ENCODE measurements at regions not wholly inside any gene's neighbourhood (a gene's known extent, or its start where the extent isn't known, plus 50 kb on each side); places are given as distances from the start of the nearest gene placed in this dataset.

DNA sequence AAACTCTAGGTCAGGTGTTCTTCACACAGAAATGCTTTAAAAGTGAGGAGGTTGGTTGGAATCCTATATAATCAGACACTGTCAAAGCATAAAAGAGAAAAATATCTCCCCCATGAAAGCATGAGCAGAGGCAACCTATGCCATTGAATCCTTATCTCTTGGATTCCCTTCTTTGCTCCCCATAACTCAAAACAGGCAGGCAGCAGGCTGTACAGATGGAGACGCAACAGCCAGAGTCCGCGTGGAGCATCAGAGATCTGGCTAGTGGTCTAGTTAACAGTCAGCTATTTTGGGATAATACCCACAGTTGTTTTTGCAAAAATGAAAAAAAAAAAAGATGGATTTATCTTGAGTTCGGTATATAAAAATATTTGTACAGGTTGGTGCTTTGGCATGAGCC is 490.0 kb upstream of the TENM3 start:
- H4K12ac ChIP-seq (ENCODE audit: low read depth, low read length) = no peak overlapping the region
- no peaks in the 10 kb centered on the region for H3K36me3 ChIP-seq (ENCODE audit: control insufficient read depth in 1 of 2, insufficient read depth in 2 of 2, low read length in 2 of 2)
- H3K27ac ChIP-seq (ENCODE audit: low read depth, low read length) = no peak overlapping the region
- no peak overlapping the region for H2BK5ac ChIP-seq (ENCODE audit: low read depth, low read length, poor library complexity)
- H4K8ac ChIP-seq (ENCODE audit: low read depth, low read length) = no peak overlapping the region
- no peak overlapping the region for H3K4ac ChIP-seq (ENCODE audit: low read depth, low read length)
- H3K9ac ChIP-seq (ENCODE audit: low read length) = no peak overlapping the region
- H3K79me1 ChIP-seq (ENCODE audit: low read length) = no peaks in the 10 kb centered on the region
- no peak overlapping the region for H3K23ac ChIP-seq (ENCODE audit: low read length)
- no peak overlapping the region for H3K18ac ChIP-seq (ENCODE audit: low read length)
- no peak overlapping the region for H2AK5ac ChIP-seq (ENCODE audit: low read length)
- peaks cover 0 to 2% of the 10 kb centered on the region in 2 experiments for H3K4me1 ChIP-seq (ENCODE audit: control insufficient read depth in 1 of 2, insufficient read depth in 2 of 2, low read length in 2 of 2)
- DNase-seq = no peak
- H3K4me2 ChIP-seq (ENCODE audit: low read length) = no peak overlapping the region
- no peak overlapping the region for H3K14ac ChIP-seq (ENCODE audit: low read length)
- no peak overlapping the region for H2AFZ ChIP-seq (ENCODE audit: insufficient read depth, low read length, poor library complexity)
- no peak overlapping the region for H2BK120ac ChIP-seq (ENCODE audit: insufficient read depth, low read length, poor library complexity)
- no peaks in the 10 kb centered on the region for H3K79me2 ChIP-seq (ENCODE audit: control insufficient read depth, insufficient read depth, low read length, poor library complexity)
- H3K27me3 ChIP-seq (ENCODE audit: insufficient read depth, low read length) = no peaks in the 10 kb centered on the region
- no peak overlapping the region for H4K91ac ChIP-seq (ENCODE audit: low read depth, low read length)
- H3K9me3 ChIP-seq (ENCODE audit: insufficient read depth, low read depth, low read length) = no peaks in the 10 kb centered on the region
- no CpG with 5 or more reads among the region's 4 CpGs for WGBS (ENCODE audit: extremely low coverage, insufficient coverage, insufficient read length)
- H3K4me3 ChIP-seq (ENCODE audit: low read depth, low read length) = no peak overlapping the region
- no peak overlapping the region for H2BK12ac ChIP-seq (ENCODE audit: low read length)

DNA sequence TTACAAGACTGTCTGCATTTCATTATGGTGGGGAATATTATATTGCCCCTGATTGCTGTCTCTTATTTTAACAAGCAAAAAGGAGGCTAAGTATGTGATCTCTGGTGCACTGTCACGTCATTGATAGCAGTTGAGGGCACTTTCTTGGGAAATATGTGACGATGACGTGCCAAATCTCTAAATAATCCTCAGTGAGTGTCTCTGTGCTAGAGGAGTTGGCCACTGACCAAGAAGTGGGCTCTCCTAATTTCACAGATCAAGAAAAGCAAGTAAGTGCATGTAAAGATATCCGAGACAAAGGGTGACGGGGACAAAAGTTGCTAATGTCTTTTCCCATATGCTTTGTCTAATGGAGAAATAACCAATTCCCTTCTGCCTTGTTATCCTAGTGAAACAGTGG is 487.4 kb upstream of the TENM3 start:
- H3K27ac ChIP-seq (ENCODE audit: low read depth, low read length) = no peak overlapping the region
- no peak overlapping the region for H3K4ac ChIP-seq (ENCODE audit: low read depth, low read length)
- H4K8ac ChIP-seq (ENCODE audit: low read depth, low read length) = no peak overlapping the region
- no peak overlapping the region for H2BK12ac ChIP-seq (ENCODE audit: low read length)
- H3K14ac ChIP-seq (ENCODE audit: low read length) = no peak overlapping the region
- H3K4me3 ChIP-seq (ENCODE audit: low read depth, low read length) = no peak overlapping the region
- H2AFZ ChIP-seq (ENCODE audit: insufficient read depth, low read length, poor library complexity) = no peak overlapping the region
- H2BK5ac ChIP-seq (ENCODE audit: low read depth, low read length, poor library complexity) = no peak overlapping the region
- no CpG with 5 or more reads among the region's 5 CpGs for WGBS (ENCODE audit: extremely low coverage, insufficient coverage, insufficient read length)
- peaks cover 0 to 2% of the 10 kb centered on the region in 2 experiments for H3K4me1 ChIP-seq (ENCODE audit: control insufficient read depth in 1 of 2, insufficient read depth in 2 of 2, low read length in 2 of 2)
- H3K23ac ChIP-seq (ENCODE audit: low read length) = no peak overlapping the region
- H3K9ac ChIP-seq (ENCODE audit: low read length) = no peak overlapping the region
- H3K79me1 ChIP-seq (ENCODE audit: low read length) = no peaks in the 10 kb centered on the region
- no peak overlapping the region for H2BK120ac ChIP-seq (ENCODE audit: insufficient read depth, low read length, poor library complexity)
- H3K79me2 ChIP-seq (ENCODE audit: control insufficient read depth, insufficient read depth, low read length, poor library complexity) = no peaks in the 10 kb centered on the region
- H2AK5ac ChIP-seq (ENCODE audit: low read length) = no peak overlapping the region
- no peaks in the 10 kb centered on the region for H3K36me3 ChIP-seq (ENCODE audit: control insufficient read depth in 1 of 2, insufficient read depth in 2 of 2, low read length in 2 of 2)
- no peak overlapping the region for H4K91ac ChIP-seq (ENCODE audit: low read depth, low read length)
- no peak overlapping the region for H4K12ac ChIP-seq (ENCODE audit: low read depth, low read length)
- DNase-seq = no peak
- no peak overlapping the region for H3K18ac ChIP-seq (ENCODE audit: low read length)
- no peak overlapping the region for H3K4me2 ChIP-seq (ENCODE audit: low read length)
- H3K27me3 ChIP-seq (ENCODE audit: insufficient read depth, low read length) = no peaks in the 10 kb centered on the region
- H3K9me3 ChIP-seq (ENCODE audit: insufficient read depth, low read depth, low read length) = no peaks in the 10 kb centered on the region

DNA sequence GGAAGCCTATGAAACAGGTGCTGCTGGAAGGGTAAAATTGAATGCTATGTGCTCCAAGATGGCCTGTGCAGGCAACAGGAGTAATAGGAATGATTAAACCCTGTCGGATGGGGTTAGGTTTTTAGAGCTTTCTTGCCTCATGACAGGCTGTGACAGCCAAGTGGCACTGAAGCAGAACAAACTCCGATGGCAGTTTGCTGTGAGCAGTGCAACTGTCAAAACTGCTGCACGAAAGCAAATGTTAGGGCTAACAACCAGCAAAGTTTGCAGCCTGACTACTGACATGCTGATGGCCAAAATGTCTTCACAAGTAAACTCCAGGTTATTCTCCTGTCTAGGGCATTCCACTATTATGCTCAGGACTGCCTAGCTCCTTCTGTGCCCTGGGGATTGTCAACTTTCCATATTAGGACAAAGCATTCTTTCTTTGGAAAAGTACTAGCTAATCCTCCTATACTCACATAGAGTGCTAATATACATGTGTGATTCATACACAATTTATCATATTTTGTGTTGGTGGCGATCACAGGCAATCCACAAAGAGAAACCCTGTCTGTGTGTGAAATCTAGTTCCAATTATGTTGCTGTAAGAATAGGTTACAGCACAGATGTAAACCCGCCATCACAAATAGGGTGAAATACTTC is 486.6 kb upstream of the TENM3 start:
- no peak overlapping the region for H3K27ac ChIP-seq (ENCODE audit: low read depth, low read length)
- H2BK5ac ChIP-seq (ENCODE audit: low read depth, low read length, poor library complexity) = no peak overlapping the region
- H2AK5ac ChIP-seq (ENCODE audit: low read length) = no peak overlapping the region
- no peak overlapping the region for H3K18ac ChIP-seq (ENCODE audit: low read length)
- no peak overlapping the region for H3K14ac ChIP-seq (ENCODE audit: low read length)
- H3K4me2 ChIP-seq (ENCODE audit: low read length) = peak overlapping the region; percentile 13
- no peak overlapping the region for H3K23ac ChIP-seq (ENCODE audit: low read length)
- H3K9ac ChIP-seq (ENCODE audit: low read length) = no peak overlapping the region
- no peaks in the 10 kb centered on the region for H3K79me2 ChIP-seq (ENCODE audit: control insufficient read depth, insufficient read depth, low read length, poor library complexity)
- no peaks in the 10 kb centered on the region for H3K27me3 ChIP-seq (ENCODE audit: insufficient read depth, low read length)
- no peak overlapping the region for H3K4ac ChIP-seq (ENCODE audit: low read depth, low read length)
- peaks cover 0 to 2% of the 10 kb centered on the region in 2 experiments for H3K4me1 ChIP-seq (ENCODE audit: control insufficient read depth in 1 of 2, insufficient read depth in 2 of 2, low read length in 2 of 2)
- no peak overlapping the region for H4K91ac ChIP-seq (ENCODE audit: low read depth, low read length)
- DNase-seq = no peak
- H2BK12ac ChIP-seq (ENCODE audit: low read length) = no peak overlapping the region
- H3K9me3 ChIP-seq (ENCODE audit: insufficient read depth, low read depth, low read length) = no peaks in the 10 kb centered on the region
- WGBS (ENCODE audit: extremely low coverage, insufficient coverage, insufficient read length) = no CpG with 5 or more reads among the region's 5 CpGs
- no peak overlapping the region for H2AFZ ChIP-seq (ENCODE audit: insufficient read depth, low read length, poor library complexity)
- no peaks in the 10 kb centered on the region for H3K79me1 ChIP-seq (ENCODE audit: low read length)
- H2BK120ac ChIP-seq (ENCODE audit: insufficient read depth, low read length, poor library complexity) = no peak overlapping the region
- no peaks in the 10 kb centered on the region for H3K36me3 ChIP-seq (ENCODE audit: control insufficient read depth in 1 of 2, insufficient read depth in 2 of 2, low read length in 2 of 2)
- H4K8ac ChIP-seq (ENCODE audit: low read depth, low read length) = no peak overlapping the region
- no peak overlapping the region for H4K12ac ChIP-seq (ENCODE audit: low read depth, low read length)
- no peak overlapping the region for H3K4me3 ChIP-seq (ENCODE audit: low read depth, low read length)

DNA sequence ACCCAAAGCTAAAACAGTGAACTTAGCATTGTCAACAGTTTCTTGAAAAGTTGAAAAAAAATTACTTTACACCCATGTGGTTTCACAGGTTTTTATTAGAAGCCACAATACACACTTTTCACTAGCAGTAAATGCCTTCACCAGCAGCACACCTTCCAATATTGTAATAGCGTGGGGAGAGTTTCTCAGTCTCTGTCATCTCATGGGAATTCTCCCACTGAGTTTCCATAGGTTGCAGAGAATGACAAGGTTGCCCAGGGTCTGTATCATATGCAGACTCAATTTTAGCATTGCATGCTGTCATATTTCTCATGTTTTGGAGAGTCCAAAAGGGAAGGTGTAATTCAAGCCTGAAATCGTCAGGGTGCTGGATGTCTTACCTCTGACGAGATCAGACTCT is 486.1 kb upstream of the TENM3 start:
- H3K79me1 ChIP-seq (ENCODE audit: low read length) = no peaks in the 10 kb centered on the region
- no peak overlapping the region for H3K14ac ChIP-seq (ENCODE audit: low read length)
- H2AFZ ChIP-seq (ENCODE audit: insufficient read depth, low read length, poor library complexity) = no peak overlapping the region
- no peaks in the 10 kb centered on the region for H3K36me3 ChIP-seq (ENCODE audit: control insufficient read depth in 1 of 2, insufficient read depth in 2 of 2, low read length in 2 of 2)
- no peak overlapping the region for H3K4me2 ChIP-seq (ENCODE audit: low read length)
- H3K23ac ChIP-seq (ENCODE audit: low read length) = no peak overlapping the region
- no peak overlapping the region for H3K4me3 ChIP-seq (ENCODE audit: low read depth, low read length)
- no peak overlapping the region for H4K12ac ChIP-seq (ENCODE audit: low read depth, low read length)
- peaks cover 0 to 2% of the 10 kb centered on the region in 2 experiments for H3K4me1 ChIP-seq (ENCODE audit: control insufficient read depth in 1 of 2, insufficient read depth in 2 of 2, low read length in 2 of 2)
- H2BK5ac ChIP-seq (ENCODE audit: low read depth, low read length, poor library complexity) = no peak overlapping the region
- no peak overlapping the region for H2BK120ac ChIP-seq (ENCODE audit: insufficient read depth, low read length, poor library complexity)
- H3K9ac ChIP-seq (ENCODE audit: low read length) = no peak overlapping the region
- H2AK5ac ChIP-seq (ENCODE audit: low read length) = no peak overlapping the region
- no CpG with 5 or more reads among the region's 3 CpGs for WGBS (ENCODE audit: extremely low coverage, insufficient coverage, insufficient read length)
- no peak overlapping the region for H3K4ac ChIP-seq (ENCODE audit: low read depth, low read length)
- H3K79me2 ChIP-seq (ENCODE audit: control insufficient read depth, insufficient read depth, low read length, poor library complexity) = no peaks in the 10 kb centered on the region
- H3K9me3 ChIP-seq (ENCODE audit: insufficient read depth, low read depth, low read length) = no peaks in the 10 kb centered on the region
- H3K27ac ChIP-seq (ENCODE audit: low read depth, low read length) = no peak overlapping the region
- no peak overlapping the region for H3K18ac ChIP-seq (ENCODE audit: low read length)
- no peak overlapping the region for H4K8ac ChIP-seq (ENCODE audit: low read depth, low read length)
- no peak overlapping the region for H4K91ac ChIP-seq (ENCODE audit: low read depth, low read length)
- DNase-seq = no peak
- no peak overlapping the region for H2BK12ac ChIP-seq (ENCODE audit: low read length)
- no peaks in the 10 kb centered on the region for H3K27me3 ChIP-seq (ENCODE audit: insufficient read depth, low read length)
